Hepatocyte (in vitro differentiated cells): ENCODE measurements at regions not wholly inside any gene's neighbourhood (a gene's known extent, or its start where the extent isn't known, plus 50 kb on each side); places are given as distances from the start of the nearest gene placed in this dataset.

Experiments used
- DNase-seq: peaks from one replicate; pipeline ENCODE4 v3.0.0-alpha.2; 2016; ENCODE audit warnings: low spot score
- H2AFZ ChIP-seq: fragments of 200-600 bp; sonication (generic); 2 replicates; pipeline ENCODE4 v1.6.0; 2016; ENCODE audit warnings: antibody characterized with exemption, mild to moderate bottlenecking
- H3K27ac ChIP-seq: fragments of 200-600 bp; sonication (generic); 2 replicates; pipeline ENCODE4 v1.5.1; 2016; ENCODE audit warnings: mild to moderate bottlenecking
- H3K27me3 ChIP-seq: fragments of 200-600 bp; sonication (generic); 2 replicates; pipeline ENCODE4 v1.6.1; 2016
- H3K36me3 ChIP-seq: fragments of 200-600 bp; sonication (generic); replicated peaks from 2 replicates; pipeline ENCODE4 v1.5.1; 2016; ENCODE audit warnings: low read depth; ENCODE audit not compliant: insufficient read depth
- H3K4me1 ChIP-seq: fragments of 200-600 bp; sonication (generic); 2 replicates; pipeline ENCODE4 v1.5.1; 2016; ENCODE audit warnings: mild to moderate bottlenecking, moderate library complexity; ENCODE audit not compliant: insufficient read depth
- H3K4me2 ChIP-seq: fragments of 200-600 bp; sonication (generic); 2 replicates; pipeline ENCODE4 v1.6.0; 2016
- H3K4me3 ChIP-seq: fragments of 200-600 bp; sonication (generic); 2 replicates; pipeline ENCODE4 v1.5.1; 2016; ENCODE audit warnings: mild to moderate bottlenecking
- H3K79me2 ChIP-seq: fragments of 200-600 bp; sonication (generic); 2 replicates; pipeline ENCODE4 v1.6.0; 2017; ENCODE audit warnings: mild to moderate bottlenecking
- H3K9me2 ChIP-seq: fragments of 200-600 bp; sonication (generic); replicated peaks from 2 replicates; pipeline ENCODE4 v1.6.0; 2017; ENCODE audit warnings: mild to moderate bottlenecking; ENCODE audit not compliant: insufficient read depth
- H3K9me3 ChIP-seq: fragments of 200-600 bp; sonication (generic); 2 replicates; pipeline ENCODE4 v1.5.1; 2016; ENCODE audit warnings: low read depth, mild to moderate bottlenecking
- H4K20me1 ChIP-seq: fragments of 200-600 bp; sonication (generic); 2 replicates; pipeline ENCODE4 v1.6.0; 2016; ENCODE audit warnings: mild to moderate bottlenecking; ENCODE audit not compliant: insufficient read depth, poor library complexity, severe bottlenecking
- EZH2 ChIP-seq: fragments of 200-600 bp; sonication (generic); IDR thresholded peaks from 2 replicates; pipeline ENCODE4 v1.6.1; 2016; ENCODE audit warnings: antibody characterized with exemption, mild to moderate bottlenecking, borderline replicate concordance
- EZH2phosphoT487 ChIP-seq: fragments of 200-600 bp; sonication (generic); IDR thresholded peaks from one replicate; pipeline ENCODE4 v1.6.1; 2018; ENCODE audit warnings: antibody characterized with exemption, mild to moderate bottlenecking, low read depth, moderate library complexity; ENCODE audit not compliant: unreplicated experiment, severe bottlenecking
- WGBS: methylation state at CpG from one replicate; pipeline ENCODE4 v1.1.6; 2016; ENCODE audit warnings: low lambda C conversion rate; ENCODE audit errors: missing lambda C conversion rate; 5-methylcytosine and 5-hydroxymethylcytosine counted together
- TF ChIP-seq, protein P1 (sequence below): fragments of 200-600 bp; sonication (generic); IDR thresholded peaks from 2 replicates; pipeline ENCODE4 v1.5.1; 2016; ENCODE audit warnings: antibody characterized with exemption, mild to moderate bottlenecking; ENCODE audit not compliant: poor library complexity

DNA sequence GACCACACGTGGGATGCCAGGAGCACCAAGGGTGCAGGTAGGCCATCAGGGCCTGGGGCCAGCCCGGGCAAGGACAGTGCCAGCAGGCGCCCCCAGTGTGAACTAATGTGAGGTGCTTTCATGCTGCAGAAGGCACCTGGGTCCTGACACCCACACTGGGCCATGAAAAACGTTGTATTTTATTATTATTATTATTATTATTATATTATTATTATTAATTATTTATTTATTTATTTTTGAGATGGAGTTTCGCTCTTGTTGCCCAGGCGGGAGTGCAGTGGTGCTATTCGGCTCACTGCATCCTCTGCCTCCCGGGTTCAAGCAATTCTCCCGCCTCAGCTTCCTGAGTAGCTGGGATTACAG lies 1267.3 kb downstream of the BRD1 start:
- H2AFZ ChIP-seq: no peak overlapping the region
- H3K4me2 ChIP-seq: no peak overlapping the region
- no peaks in the 10 kb centered on the region for H3K36me3 ChIP-seq
- no peak overlapping the region for H3K27ac ChIP-seq
- H3K27me3 ChIP-seq: no peaks in the 10 kb centered on the region
- WGBS: 90% methylated on average over 9 of the region's 9 CpGs
- TF ChIP-seq EZH2 (no peak), EZH2phosphoT487 (no peak)
- TF ChIP-seq, protein P1, sequence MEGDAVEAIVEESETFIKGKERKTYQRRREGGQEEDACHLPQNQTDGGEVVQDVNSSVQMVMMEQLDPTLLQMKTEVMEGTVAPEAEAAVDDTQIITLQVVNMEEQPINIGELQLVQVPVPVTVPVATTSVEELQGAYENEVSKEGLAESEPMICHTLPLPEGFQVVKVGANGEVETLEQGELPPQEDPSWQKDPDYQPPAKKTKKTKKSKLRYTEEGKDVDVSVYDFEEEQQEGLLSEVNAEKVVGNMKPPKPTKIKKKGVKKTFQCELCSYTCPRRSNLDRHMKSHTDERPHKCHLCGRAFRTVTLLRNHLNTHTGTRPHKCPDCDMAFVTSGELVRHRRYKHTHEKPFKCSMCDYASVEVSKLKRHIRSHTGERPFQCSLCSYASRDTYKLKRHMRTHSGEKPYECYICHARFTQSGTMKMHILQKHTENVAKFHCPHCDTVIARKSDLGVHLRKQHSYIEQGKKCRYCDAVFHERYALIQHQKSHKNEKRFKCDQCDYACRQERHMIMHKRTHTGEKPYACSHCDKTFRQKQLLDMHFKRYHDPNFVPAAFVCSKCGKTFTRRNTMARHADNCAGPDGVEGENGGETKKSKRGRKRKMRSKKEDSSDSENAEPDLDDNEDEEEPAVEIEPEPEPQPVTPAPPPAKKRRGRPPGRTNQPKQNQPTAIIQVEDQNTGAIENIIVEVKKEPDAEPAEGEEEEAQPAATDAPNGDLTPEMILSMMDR: no peak
- H3K9me3 ChIP-seq: no peaks in the 10 kb centered on the region
- H3K4me3 ChIP-seq: no peak overlapping the region
- no peaks in the 10 kb centered on the region for H3K4me1 ChIP-seq
- no peak for DNase-seq
- no peaks in the 10 kb centered on the region for H4K20me1 ChIP-seq
- no peaks in the 10 kb centered on the region for H3K79me2 ChIP-seq
- H3K9me2 ChIP-seq: no peaks in the 10 kb centered on the region

DNA sequence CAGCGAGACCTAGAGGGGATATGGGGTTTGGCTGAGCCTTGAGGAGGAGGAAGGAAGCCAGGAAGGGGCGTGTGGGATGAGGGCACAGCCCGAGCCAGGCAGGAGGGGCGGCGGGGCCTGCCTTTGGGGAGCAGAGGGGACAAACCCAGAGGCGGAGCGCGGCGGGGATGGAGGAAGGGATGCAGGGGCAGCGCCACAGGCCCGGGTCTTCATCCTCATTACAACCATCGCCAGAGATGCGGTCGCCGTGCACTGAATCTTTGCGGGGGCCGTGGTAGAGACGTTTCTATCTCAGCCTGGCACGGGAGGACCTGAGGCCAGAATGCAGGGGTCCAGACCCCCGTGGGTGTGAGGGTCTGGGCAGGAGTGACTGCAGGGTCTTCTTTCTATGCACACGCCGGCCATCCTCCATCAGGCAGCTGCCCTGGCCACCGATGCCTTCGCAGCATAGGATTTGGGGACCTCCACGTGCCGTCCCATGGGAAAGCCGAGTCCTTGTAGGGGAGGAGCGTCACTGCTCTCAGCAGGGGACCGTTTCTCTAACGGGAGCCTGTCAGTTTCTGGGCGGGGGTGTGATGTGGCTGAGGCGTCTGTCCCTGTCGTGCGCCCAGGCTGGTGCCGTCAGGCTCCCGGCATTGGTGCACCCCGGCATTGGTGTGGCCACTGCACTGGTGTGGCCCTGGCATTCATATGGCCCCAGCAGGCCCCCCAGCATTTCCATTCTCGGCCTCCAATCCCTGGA lies 1267.9 kb downstream of the BRD1 start:
- H3K9me3 ChIP-seq: no peaks in the 10 kb centered on the region
- no peak for DNase-seq
- H3K9me2 ChIP-seq: no peaks in the 10 kb centered on the region
- H4K20me1 ChIP-seq: no peaks in the 10 kb centered on the region
- no peak for TF ChIP-seq EZH2phosphoT487
- TF ChIP-seq, protein P1: no peak
- TF ChIP-seq EZH2: no peak
- no peak overlapping the region for H3K4me2 ChIP-seq
- no peaks in the 10 kb centered on the region for H3K4me1 ChIP-seq
- no peaks in the 10 kb centered on the region for H3K27me3 ChIP-seq
- H3K4me3 ChIP-seq: no peak overlapping the region
- 88% methylated on average over 29 of the region's 38 CpGs for WGBS
- H2AFZ ChIP-seq: no peak overlapping the region
- no peak overlapping the region for H3K27ac ChIP-seq
- H3K79me2 ChIP-seq: no peaks in the 10 kb centered on the region
- no peaks in the 10 kb centered on the region for H3K36me3 ChIP-seq

DNA sequence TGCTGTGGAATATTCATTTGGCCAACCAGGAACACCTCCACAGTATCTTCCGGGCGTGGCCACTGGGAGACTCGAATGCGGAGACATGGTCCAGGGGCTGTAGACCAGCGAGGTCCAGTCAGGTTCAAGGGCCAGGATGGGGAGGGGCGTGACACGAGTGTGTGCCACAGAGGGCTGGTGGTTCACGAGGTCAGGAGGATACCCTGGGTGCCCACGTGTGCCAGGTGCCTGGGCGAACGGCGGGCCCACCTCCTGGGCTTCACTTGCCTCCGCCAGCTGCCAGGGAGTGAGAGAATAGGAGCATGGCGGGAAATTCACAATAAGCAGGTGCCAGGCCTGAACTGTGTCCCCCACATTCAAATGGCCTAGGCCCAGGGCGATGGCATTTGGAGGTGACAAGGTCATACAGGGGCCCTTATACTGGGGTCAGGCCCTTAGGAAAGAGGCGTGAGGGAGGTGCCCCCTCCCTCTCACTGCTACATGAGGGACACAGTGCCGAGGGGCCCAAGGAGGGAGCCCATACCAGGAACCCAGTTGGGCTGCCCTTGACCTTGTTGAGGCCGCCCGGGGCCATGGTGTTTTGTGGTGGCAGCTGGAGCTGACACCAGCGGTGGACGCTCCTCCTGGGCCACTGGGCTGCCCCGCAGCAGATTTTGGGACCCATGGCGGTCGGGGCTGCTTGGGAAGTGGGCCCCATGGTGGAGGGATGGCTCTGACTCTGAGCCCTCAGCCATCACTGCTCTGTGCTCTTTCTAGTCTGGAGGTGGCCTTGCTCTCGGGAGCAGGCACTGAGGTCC lies 1268.9 kb downstream of the BRD1 start:
- H3K9me3 ChIP-seq: no peaks in the 10 kb centered on the region
- no peaks in the 10 kb centered on the region for H3K9me2 ChIP-seq
- 94% methylated on average over 23 of the region's 25 CpGs for WGBS
- no peak overlapping the region for H3K4me2 ChIP-seq
- H4K20me1 ChIP-seq: no peaks in the 10 kb centered on the region
- H3K79me2 ChIP-seq: no peaks in the 10 kb centered on the region
- no peak overlapping the region for H3K4me3 ChIP-seq
- H2AFZ ChIP-seq: no peak overlapping the region
- TF ChIP-seq EZH2phosphoT487: no peak
- TF ChIP-seq, protein P1: no peak
- no peak for TF ChIP-seq EZH2
- no peaks in the 10 kb centered on the region for H3K27me3 ChIP-seq
- H3K27ac ChIP-seq: no peak overlapping the region
- no peaks in the 10 kb centered on the region for H3K4me1 ChIP-seq
- no peaks in the 10 kb centered on the region for H3K36me3 ChIP-seq
- DNase-seq: no peak
